ENCODE measurements at regions not wholly inside any gene's neighbourhood (a gene's known extent, or its start where the extent isn't known, plus 50 kb on each side); places are given as distances from the start of the nearest gene placed in this dataset.
"Not testable (repeated sequence)": the region's sequence is repeated elsewhere in the genome, so short reads cannot be mapped to it uniquely, and the experiment has no call there.

- no peak for FAIRE-seq
- DNase-seq (ENCODE audit: low spot score in 2 of 2) = no peak
These were observed 215.8 kb upstream of the PBX1 start for GRCh38 chr1:164343189-164343588.

DNA sequence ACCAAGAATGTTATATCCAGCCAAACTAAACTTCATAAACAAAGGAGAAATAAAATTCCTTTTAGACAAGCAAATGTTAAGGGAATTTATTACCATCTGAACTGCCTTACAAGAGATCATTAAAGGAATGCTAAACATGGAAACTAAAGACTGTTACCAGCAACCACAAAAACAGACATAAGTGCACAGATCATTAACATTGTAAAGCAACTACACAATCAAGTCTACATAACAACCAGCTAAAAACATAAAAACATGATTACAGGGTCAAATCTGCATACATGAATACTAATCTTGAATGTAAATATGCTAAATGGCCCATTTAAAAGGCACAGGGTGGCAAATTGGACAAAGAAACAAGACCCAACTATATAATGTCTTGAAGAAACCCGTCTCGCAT lies 211.0 kb upstream of the PBX1 start:
- no peak for DNase-seq (ENCODE audit: low spot score in 2 of 2)
- FAIRE-seq = no peak

DNA sequence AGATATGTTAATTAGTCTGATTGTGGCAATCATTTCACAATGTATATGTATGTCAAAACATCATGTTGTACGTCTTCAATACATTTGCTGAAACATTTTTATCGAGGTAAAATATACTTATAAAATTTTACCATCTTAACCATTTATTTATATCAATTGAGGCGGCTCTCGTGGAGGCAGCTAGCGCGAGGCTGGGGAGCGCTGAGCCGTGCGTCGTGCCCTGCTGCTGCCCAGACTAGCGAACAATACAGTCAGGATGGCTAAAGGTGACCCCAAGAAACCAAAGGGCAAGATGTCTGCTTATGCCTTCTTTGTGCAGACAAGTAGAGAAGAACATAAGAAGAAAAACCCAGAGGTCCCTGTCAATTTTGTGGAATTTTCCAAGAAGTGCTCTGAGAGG lies 202.5 kb upstream of the PBX1 start:
- FAIRE-seq = no peak
- DNase-seq (ENCODE audit: low spot score in 2 of 2) = no peak

- DNase-seq (ENCODE audit: low spot score in 2 of 2) = no peak
- no peak for FAIRE-seq
These were observed 198.7 kb upstream of the PBX1 start for GRCh38 chr1:164360265-164360664.

DNA sequence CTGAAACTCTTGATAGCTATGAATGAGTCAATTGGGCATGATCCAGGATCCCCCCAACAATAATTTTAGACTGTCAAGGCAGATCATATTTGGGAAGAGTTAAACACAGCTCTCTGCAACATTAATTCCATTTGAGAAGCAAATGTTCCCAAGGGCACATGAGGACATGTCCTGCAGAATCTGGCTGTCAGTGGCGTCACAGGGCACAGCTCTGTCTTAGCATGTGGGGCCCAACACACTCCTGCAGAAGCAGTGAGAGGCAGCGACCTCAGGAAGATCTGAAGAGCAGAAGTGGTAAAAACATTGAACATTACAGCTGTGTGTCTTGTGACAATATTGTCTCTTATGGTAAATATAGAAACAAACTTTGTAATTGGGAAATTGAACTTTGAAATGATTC lies 197.1 kb upstream of the PBX1 start:
- FAIRE-seq = no peak
- no peak for DNase-seq (ENCODE audit: low spot score in 2 of 2)

DNA sequence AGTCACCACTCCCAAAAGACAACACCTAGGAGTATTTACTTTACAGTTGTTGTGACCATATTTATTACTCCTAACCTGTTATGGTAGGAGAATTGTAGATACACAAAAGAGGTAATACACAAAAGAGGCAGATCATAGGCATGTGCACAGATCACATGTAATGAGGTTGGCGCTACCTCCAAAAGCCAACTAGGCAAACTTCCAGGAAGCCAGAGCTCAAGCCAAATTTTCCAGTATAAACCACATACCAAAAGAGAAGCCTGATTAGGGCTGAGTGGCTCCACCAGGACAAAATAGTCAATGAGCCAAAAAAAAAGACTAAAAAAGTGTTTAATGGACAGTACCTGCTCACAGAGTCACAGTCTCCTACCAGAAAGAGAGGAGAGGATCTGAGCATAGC lies 195.0 kb upstream of the PBX1 start:
- DNase-seq (ENCODE audit: low spot score in 2 of 2) (no peak), FAIRE-seq (no peak)

DNA sequence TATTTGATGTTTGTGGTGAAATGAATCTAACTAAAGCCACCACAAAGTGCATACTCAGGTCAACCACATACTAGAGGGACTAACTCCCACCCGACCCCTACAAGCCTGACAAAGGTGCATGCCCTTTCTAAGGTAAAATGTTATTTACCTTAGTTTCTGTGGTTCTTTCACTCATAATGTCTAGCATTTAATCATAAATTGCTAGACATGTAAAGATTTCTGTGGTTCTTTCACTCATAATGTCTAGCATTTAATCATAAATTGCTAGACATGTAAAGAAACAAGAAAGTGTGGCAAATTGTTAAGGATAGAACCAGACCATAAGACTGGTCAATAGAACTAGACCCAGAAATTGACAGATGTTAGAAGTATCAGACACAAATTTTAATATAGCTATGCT lies 193.0 kb upstream of the PBX1 start:
- FAIRE-seq = no peak
- no peak for DNase-seq (ENCODE audit: low spot score in 2 of 2)

DNA sequence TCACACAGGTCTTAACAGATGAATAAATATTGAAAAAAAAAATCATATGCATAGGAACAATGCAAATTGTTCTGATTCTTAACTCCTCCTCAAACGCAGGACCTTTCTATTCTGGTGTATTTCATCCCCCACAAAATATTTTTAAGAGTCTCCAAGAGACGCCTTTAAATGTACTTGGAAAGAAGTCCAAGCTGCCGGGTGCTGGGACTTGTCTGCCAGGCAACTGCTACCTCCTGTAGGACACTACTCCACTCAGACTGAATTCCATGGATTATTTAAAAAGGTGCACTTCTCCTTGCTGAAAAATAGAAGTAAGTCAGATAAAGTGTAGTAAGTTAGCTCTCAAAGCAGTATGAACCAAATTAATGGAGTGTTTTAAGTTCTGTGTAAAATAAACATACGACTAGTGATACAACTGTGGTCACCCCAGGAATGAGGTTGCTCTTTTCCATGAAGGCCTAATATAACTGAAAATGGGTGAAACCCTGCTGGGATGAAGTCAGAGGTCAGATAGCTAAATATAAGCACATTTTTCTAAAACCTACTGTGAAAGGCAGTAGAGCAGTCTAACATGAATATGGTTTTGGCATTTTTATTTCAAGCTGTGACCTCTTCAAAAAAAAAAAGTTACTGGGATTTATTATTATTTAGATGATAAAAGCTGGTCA lies 189.2 kb upstream of the PBX1 start:
- DNase-seq (ENCODE audit: low spot score in 2 of 2) (no peak), FAIRE-seq (no peak)

GRCh38 chr1:164380893-164381292 lies 178.1 kb upstream of the PBX1 start:
- DNase-seq (ENCODE audit: low spot score in 2 of 2) (no peak), FAIRE-seq (no peak)

DNA sequence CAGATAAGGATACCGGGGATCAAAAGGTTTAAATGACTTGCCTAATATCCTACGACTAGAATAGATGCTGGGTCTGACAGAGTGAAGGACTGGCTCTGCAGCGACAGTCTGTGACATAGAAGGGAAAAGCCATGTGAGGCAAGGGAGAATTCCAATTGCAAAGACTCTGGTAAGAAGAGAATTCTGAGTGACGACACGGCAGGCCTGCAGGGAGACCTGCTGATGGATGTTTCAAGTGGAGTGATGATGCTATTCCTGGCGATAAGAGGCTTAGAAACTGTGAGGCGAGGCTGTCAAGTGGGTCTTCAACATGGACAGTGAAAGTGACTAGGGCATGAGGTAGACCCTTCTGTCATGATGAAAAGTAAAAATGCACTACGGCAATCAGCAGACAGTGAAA lies 176.6 kb upstream of the PBX1 start:
- FAIRE-seq = no peak

DNA sequence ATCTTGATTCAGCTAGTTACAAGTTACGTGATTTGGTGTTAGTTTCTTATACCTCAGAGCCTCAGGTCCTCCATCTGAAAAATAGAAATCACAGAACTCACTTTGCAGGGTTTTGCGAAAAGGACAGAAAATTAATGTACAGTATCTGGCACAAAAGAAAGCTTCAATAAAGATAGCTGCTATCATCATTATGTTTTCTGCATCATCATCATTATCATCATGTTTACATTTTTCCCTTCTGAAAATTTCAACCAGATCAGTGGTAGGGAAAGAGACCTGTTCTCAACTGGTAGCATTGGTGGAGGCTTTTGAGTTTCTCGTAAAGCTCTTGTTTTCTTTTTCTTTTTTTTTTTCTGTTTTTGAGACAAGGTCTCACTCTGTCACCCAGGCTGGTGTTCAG lies 174.7 kb upstream of the PBX1 start:
- DNase-seq (ENCODE audit: low spot score in 2 of 2) = no peak
- no peak for FAIRE-seq

More for the DNA sequence above, 176.6 kb upstream of the PBX1 start:
- no peak for DNase-seq (ENCODE audit: low spot score in 2 of 2)

- no peak for DNase-seq (ENCODE audit: low spot score in 2 of 2)
- no peak for FAIRE-seq
These were observed 141.8 kb upstream of the PBX1 start for GRCh38 chr1:164417016-164417704.

GRCh38 chr1:164423136-164423535 lies 135.8 kb upstream of the PBX1 start:
- no peak for FAIRE-seq
- no peak for DNase-seq (ENCODE audit: low spot score in 2 of 2)

DNA sequence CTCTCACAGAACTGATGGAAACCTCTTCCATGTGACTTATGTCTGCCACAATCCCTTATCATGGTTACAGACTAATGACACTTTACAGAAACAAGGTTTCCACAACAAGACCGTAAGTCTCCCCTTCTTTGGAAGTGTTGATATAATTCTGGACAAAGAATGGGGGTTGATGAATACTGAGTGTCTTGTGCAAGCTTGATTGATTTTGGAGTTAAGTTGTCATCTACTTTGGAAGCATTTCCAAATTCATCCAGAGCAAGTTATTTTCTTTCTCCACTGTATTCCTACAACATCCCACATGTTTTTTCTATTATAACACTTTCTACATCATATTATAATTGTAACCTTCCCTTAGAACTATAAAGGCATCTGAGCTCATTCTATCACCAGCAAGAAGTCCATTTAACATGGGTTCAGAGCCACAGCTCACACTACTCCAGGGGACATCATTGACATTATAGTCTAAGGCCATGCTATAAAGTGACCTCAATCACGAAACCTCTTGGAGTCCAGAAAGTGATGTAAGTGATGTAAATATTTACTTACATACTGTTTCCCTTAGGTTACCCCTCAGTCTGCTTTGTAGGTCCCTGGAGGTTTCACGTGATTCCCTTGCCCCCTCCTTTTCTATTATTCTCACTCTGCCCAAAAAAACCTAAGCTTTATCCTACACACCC lies 125.7 kb upstream of the PBX1 start:
- no peak for DNase-seq (ENCODE audit: low spot score in 2 of 2)
- no peak for FAIRE-seq

DNA sequence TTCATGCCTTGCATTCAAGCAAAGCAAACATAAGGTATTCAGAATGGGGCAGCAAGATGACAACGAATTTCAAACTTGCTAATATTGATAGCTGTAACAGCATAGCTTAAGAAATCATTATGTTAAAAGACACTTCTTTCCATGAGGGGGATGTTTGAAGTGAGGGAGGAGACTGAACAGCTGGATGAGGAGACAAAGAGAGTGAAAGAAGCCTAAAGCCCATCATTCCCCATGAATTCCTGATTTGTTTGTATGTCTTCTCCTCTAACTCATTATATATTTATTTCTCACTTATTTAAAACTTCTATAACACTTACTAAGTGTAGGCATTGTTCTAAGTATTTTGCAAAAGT lies 125.2 kb upstream of the PBX1 start:
- FAIRE-seq = no peak

GRCh38 chr1:164440232-164440631 lies 118.8 kb upstream of the PBX1 start:
- FAIRE-seq (no peak), DNase-seq (ENCODE audit: low spot score in 2 of 2) (peak in 1 of 2 donors; percentile 23)

More for the DNA sequence above, 125.2 kb upstream of the PBX1 start:
- DNase-seq (ENCODE audit: low spot score in 2 of 2) = no peak

- FAIRE-seq (no peak), DNase-seq (ENCODE audit: low spot score in 2 of 2) (no peak)
These were observed 115.8 kb upstream of the PBX1 start for GRCh38 chr1:164443166-164443565.

GRCh38 chr1:164443836-164444235 lies 115.1 kb upstream of the PBX1 start:
- DNase-seq (ENCODE audit: low spot score in 2 of 2) (no peak), FAIRE-seq (no peak)

- FAIRE-seq = no peak
- no peak for DNase-seq (ENCODE audit: low spot score in 2 of 2)
These were observed 113.0 kb upstream of the PBX1 start for GRCh38 chr1:164446020-164446419.

GRCh38 chr1:164452549-164452948 lies 106.4 kb upstream of the PBX1 start:
- DNase-seq (ENCODE audit: low spot score in 2 of 2) (no peak), FAIRE-seq (no peak)

DNA sequence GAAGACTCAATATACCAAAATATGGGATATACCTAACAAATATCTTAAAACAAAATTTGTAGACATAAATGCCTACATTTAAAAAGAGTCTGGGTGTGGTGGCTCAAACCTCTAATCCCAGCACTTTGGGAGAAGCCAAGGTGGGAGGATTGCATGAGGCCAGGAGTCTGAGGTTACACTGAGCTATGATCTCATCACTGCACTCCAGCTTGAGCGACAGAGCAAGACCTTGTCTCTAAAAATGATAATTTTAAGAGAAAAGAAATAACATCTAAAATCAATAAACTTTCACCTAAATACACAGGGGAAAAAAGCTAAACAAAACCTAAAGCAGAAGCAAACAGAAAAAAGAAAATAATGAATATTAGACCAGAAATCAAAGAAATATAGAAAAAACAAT lies 102.7 kb upstream of the PBX1 start:
- FAIRE-seq = no peak
- DNase-seq (ENCODE audit: low spot score in 2 of 2) = no peak

GRCh38 chr1:164459176-164459575 lies 99.8 kb upstream of the PBX1 start:
- not testable (repeated sequence) for FAIRE-seq; DNase-seq (ENCODE audit: low spot score in 2 of 2)

All from frontal cortex (tissue), 3 donors.